ENCODE measurements at regions not wholly inside any gene's neighbourhood (a gene's known extent, or its start where the extent isn't known, plus 50 kb on each side); places are given as distances from the start of the nearest gene placed in this dataset.

GRCh38 chr1:14106126-14106525, 406.1 kb downstream of the PRDM2 start:
- TF ChIP-seq CTCF (IDR thresholded peaks at IDR 0.05; ENCODE audit: low read depth, low read length, poor library complexity, severe bottlenecking) (no peak), EZH2phosphoT487 (IDR thresholded peaks at IDR 0.05; ENCODE audit: borderline replicate concordance, low read length) (no peak)

Measured in DOHH2 (cell line).